ENCODE measurements at regions not wholly inside any gene's neighbourhood (a gene's known extent, or its start where the extent isn't known, plus 50 kb on each side); places are given as distances from the start of the nearest gene placed in this dataset.

DNA sequence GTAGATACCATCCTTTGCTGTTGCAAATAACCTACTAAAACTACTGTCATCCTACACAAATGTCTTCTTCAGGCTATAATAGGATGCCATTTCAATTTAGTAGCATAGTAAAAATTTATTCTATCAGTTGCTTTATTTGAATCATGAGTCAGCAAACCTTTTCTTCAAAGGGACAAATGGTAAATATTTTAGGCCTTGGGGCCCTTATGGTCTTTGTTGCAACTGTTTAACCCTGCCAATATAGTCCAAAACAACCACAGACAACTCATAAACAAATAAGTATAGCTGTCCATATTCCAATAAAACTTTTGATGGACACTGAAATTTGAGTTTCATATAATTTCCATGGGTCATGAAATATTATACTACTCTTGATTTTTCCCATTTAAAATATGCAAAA, 54.0 kb upstream of the CCBE1 start:
- H3K36me3 ChIP-seq = no peaks in the 10 kb centered on the region
- no peaks in the 10 kb centered on the region for H3K4me1 ChIP-seq
- H3K9me3 ChIP-seq = peaks cover 0 to 7% (median 0%) of the 10 kb centered on the region in 12 donors
- intact Hi-C loops (cut with DNase I) = no loop called here
- TF ChIP-seq, protein P1, sequence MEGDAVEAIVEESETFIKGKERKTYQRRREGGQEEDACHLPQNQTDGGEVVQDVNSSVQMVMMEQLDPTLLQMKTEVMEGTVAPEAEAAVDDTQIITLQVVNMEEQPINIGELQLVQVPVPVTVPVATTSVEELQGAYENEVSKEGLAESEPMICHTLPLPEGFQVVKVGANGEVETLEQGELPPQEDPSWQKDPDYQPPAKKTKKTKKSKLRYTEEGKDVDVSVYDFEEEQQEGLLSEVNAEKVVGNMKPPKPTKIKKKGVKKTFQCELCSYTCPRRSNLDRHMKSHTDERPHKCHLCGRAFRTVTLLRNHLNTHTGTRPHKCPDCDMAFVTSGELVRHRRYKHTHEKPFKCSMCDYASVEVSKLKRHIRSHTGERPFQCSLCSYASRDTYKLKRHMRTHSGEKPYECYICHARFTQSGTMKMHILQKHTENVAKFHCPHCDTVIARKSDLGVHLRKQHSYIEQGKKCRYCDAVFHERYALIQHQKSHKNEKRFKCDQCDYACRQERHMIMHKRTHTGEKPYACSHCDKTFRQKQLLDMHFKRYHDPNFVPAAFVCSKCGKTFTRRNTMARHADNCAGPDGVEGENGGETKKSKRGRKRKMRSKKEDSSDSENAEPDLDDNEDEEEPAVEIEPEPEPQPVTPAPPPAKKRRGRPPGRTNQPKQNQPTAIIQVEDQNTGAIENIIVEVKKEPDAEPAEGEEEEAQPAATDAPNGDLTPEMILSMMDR (IDR thresholded peaks at IDR 0.05) = no peak
- no peak for TF ChIP-seq POLR2A (IDR thresholded peaks at IDR 0.05)
- ATAC-seq = no peak
- no peaks in the 10 kb centered on the region for H3K27me3 ChIP-seq
- no peak overlapping the region for H3K27ac ChIP-seq
- no peak for DNase-seq
- no peak overlapping the region for H3K4me3 ChIP-seq

DNA sequence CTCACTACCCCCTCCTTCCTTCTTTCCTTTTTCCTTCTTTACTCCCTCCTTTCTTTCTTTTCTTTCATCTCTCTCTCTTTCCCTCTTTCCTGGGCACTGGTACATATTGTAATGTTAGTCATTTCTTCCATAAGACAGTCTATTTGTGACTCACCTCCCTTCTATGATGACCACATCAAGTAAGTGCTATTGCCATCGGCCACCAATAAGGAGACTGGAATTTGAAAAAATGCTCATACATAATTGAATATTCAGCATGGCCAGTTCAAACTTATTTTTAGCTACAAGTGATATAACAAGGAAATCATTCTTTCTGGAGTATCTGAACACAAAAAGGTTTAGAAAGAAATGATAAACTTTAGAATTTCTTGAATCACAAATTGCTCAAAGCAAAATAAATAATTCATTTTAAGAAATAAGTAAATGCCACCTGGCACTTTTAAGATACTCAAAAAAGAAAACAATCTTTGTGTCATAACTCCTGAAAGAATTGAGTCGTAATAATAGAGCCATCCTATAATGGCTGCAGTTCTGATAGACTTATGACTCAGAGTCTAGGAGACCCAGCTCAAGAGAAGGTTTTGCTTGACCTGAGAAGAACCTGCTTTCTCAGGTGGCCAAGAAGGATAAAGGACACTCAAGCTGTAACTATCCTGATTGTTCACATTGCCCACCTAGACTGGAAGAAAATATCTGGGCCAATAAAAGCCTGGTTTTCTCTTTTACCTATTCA, 51.6 kb upstream of the CCBE1 start:
- WGBS, 4 donors = 76 to 85% (median 83%) methylated on average over 2 of the region's 2 CpGs
- TF ChIP-seq POLR2A (IDR thresholded peaks at IDR 0.05) = no peak
- TF ChIP-seq, protein P1 (IDR thresholded peaks at IDR 0.05) = no peak
- H3K4me1 ChIP-seq = no peaks in the 10 kb centered on the region
- ATAC-seq (no peak), DNase-seq (no peak)
- intact Hi-C loops (cut with DNase I) = no loop called here
- H3K27me3 ChIP-seq = no peaks in the 10 kb centered on the region
- no peak overlapping the region for H3K27ac ChIP-seq
- no peaks in the 10 kb centered on the region for H3K36me3 ChIP-seq
- H3K9me3 ChIP-seq = peaks cover 0 to 7% (median 0%) of the 10 kb centered on the region in 12 donors
- H3K4me3 ChIP-seq = no peak overlapping the region
